ENCODE measurements at regions not wholly inside any gene's neighbourhood (a gene's known extent, or its start where the extent isn't known, plus 50 kb on each side); places are given as distances from the start of the nearest gene placed in this dataset.
"Not testable (repeated sequence)": the region's sequence is repeated elsewhere in the genome, so short reads cannot be mapped to it uniquely, and the experiment has no call there.

- no CpG with 5 or more reads among the region's 4 CpGs for WGBS (ENCODE audit: insufficient coverage, low lambda C conversion rate)
- H3K36me3 ChIP-seq (ENCODE audit: control insufficient read depth, insufficient read depth, low read length), result no peaks in the 10 kb centered on the region
- H3K27ac ChIP-seq (ENCODE audit: low read length), result no peak overlapping the region
- H3K4me1 ChIP-seq (ENCODE audit: control insufficient read depth, insufficient read depth, low read length), result no peaks in the 10 kb centered on the region
- no peak for DNase-seq
- H3K4me3 ChIP-seq (ENCODE audit: low read length), result no peak overlapping the region
- H3K9me3 ChIP-seq (ENCODE audit: control insufficient read depth, low read depth, low read length), result no peaks in the 10 kb centered on the region
- no peaks in the 10 kb centered on the region for H3K27me3 ChIP-seq (ENCODE audit: control insufficient read depth, insufficient read depth, low read length)
Observed at GRCh38 chr4:159410076-159410777, 307.3 kb downstream of the RAPGEF2 start.

DNA sequence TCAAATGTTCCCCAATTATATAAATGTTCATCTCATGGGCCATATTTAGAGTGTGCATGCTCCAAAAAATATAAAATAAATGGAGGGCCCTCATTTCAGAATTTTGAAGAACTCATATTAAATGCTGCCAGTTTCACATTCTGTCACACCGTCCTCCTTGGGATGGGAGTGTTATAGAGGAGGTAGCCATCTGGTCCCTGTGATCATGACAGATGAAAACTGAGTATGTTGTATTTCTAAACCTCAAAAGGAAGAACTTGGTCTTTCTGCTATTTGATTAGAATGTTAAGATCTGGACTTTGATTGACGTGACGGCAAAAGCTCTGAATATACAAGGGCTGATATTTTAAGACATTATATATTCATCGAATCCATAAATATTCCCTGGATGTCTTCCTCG lies 308.0 kb downstream of the RAPGEF2 start:
- no peak for DNase-seq
- Histone ChIP-seq H3K4me1 (ENCODE audit: control insufficient read depth, insufficient read depth, low read length) (no peaks in the 10 kb centered on the region), H3K36me3 (ENCODE audit: control insufficient read depth, insufficient read depth, low read length) (no peaks in the 10 kb centered on the region), H3K4me3 (ENCODE audit: low read length) (no peak overlapping the region), H3K9me3 (ENCODE audit: control insufficient read depth, low read depth, low read length) (no peaks in the 10 kb centered on the region), H3K27me3 (ENCODE audit: control insufficient read depth, insufficient read depth, low read length) (no peaks in the 10 kb centered on the region), H3K27ac (ENCODE audit: low read length) (no peak overlapping the region)
- 80% methylated on average over 1 of the region's 5 CpGs for WGBS (ENCODE audit: insufficient coverage, low lambda C conversion rate)

DNA sequence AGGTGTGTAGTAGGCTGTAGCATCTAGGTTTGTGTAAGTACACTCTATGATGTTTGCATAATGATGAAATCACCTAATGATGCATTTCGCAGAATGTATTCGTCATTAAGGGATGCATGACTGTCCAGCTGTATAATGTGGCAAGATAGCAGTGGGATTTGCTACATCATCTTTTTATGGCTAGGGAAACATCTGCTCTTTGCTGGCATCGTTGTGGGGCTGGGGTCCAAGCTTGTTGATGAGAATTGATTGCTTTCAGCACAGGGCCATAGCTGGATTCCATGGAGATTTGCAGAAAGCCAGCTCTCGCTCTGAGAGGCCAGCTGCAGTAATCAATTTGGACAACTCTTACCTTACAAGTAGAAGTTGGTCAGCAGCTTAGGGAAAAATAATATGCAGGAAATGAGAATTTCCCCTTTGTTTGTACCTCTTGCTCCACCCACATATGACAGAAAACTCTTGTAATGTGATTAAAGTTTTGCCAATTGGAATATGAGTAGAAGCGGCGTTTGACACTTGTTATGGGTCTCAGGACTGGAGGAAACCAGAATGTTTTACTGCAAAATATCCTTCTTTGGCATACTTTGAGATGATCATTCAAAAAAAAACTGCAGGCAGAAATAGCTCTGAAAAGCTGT lies 310.5 kb downstream of the RAPGEF2 start:
- H3K9me3 ChIP-seq (ENCODE audit: control insufficient read depth, low read depth, low read length), result no peaks in the 10 kb centered on the region
- H3K27ac ChIP-seq (ENCODE audit: low read length), result no peak overlapping the region
- no peaks in the 10 kb centered on the region for H3K4me1 ChIP-seq (ENCODE audit: control insufficient read depth, insufficient read depth, low read length)
- no peak overlapping the region for H3K4me3 ChIP-seq (ENCODE audit: low read length)
- no CpG with 5 or more reads among the region's 6 CpGs for WGBS (ENCODE audit: insufficient coverage, low lambda C conversion rate)
- DNase-seq, result peak in 1 of 2 donors; percentile 4
- H3K36me3 ChIP-seq (ENCODE audit: control insufficient read depth, insufficient read depth, low read length), result no peaks in the 10 kb centered on the region
- H3K27me3 ChIP-seq (ENCODE audit: control insufficient read depth, insufficient read depth, low read length), result no peaks in the 10 kb centered on the region

GRCh38 chr4:159414305-159414704 lies 311.4 kb downstream of the RAPGEF2 start:
- Histone ChIP-seq H3K27me3 (ENCODE audit: control insufficient read depth, insufficient read depth, low read length) (no peaks in the 10 kb centered on the region), H3K9me3 (ENCODE audit: control insufficient read depth, low read depth, low read length) (no peaks in the 10 kb centered on the region), H3K4me3 (ENCODE audit: low read length) (no peak overlapping the region), H3K36me3 (ENCODE audit: control insufficient read depth, insufficient read depth, low read length) (no peaks in the 10 kb centered on the region), H3K4me1 (ENCODE audit: control insufficient read depth, insufficient read depth, low read length) (no peaks in the 10 kb centered on the region), H3K27ac (ENCODE audit: low read length) (no peak overlapping the region)
- no CpG with 5 or more reads among the region's 4 CpGs for WGBS (ENCODE audit: insufficient coverage, low lambda C conversion rate)
- no peak for DNase-seq

GRCh38 chr4:159416073-159416472 lies 313.2 kb downstream of the RAPGEF2 start:
- no peaks in the 10 kb centered on the region for H3K4me1 ChIP-seq (ENCODE audit: control insufficient read depth, insufficient read depth, low read length)
- H3K27me3 ChIP-seq (ENCODE audit: control insufficient read depth, insufficient read depth, low read length), result no peaks in the 10 kb centered on the region
- H3K36me3 ChIP-seq (ENCODE audit: control insufficient read depth, insufficient read depth, low read length), result no peaks in the 10 kb centered on the region
- H3K27ac ChIP-seq (ENCODE audit: low read length), result no peak overlapping the region
- DNase-seq, result no peak
- H3K4me3 ChIP-seq (ENCODE audit: low read length), result no peak overlapping the region
- WGBS (ENCODE audit: insufficient coverage, low lambda C conversion rate), result no CpG with 5 or more reads among the region's 2 CpGs
- peaks cover 7% of the 10 kb centered on the region for H3K9me3 ChIP-seq (ENCODE audit: control insufficient read depth, low read depth, low read length)

- H3K4me1 ChIP-seq (ENCODE audit: control insufficient read depth, insufficient read depth, low read length), result no peaks in the 10 kb centered on the region
- no peak for DNase-seq
- H3K27me3 ChIP-seq (ENCODE audit: control insufficient read depth, insufficient read depth, low read length), result no peaks in the 10 kb centered on the region
- H3K9me3 ChIP-seq (ENCODE audit: control insufficient read depth, low read depth, low read length), result peaks cover 9% of the 10 kb centered on the region
- no peak overlapping the region for H3K4me3 ChIP-seq (ENCODE audit: low read length)
- H3K36me3 ChIP-seq (ENCODE audit: control insufficient read depth, insufficient read depth, low read length), result no peaks in the 10 kb centered on the region
- H3K27ac ChIP-seq (ENCODE audit: low read length), result no peak overlapping the region
- 43% methylated on average over 3 of the region's 3 CpGs for WGBS (ENCODE audit: insufficient coverage, low lambda C conversion rate)
Observed at GRCh38 chr4:159416996-159417395, 314.1 kb downstream of the RAPGEF2 start.

DNA sequence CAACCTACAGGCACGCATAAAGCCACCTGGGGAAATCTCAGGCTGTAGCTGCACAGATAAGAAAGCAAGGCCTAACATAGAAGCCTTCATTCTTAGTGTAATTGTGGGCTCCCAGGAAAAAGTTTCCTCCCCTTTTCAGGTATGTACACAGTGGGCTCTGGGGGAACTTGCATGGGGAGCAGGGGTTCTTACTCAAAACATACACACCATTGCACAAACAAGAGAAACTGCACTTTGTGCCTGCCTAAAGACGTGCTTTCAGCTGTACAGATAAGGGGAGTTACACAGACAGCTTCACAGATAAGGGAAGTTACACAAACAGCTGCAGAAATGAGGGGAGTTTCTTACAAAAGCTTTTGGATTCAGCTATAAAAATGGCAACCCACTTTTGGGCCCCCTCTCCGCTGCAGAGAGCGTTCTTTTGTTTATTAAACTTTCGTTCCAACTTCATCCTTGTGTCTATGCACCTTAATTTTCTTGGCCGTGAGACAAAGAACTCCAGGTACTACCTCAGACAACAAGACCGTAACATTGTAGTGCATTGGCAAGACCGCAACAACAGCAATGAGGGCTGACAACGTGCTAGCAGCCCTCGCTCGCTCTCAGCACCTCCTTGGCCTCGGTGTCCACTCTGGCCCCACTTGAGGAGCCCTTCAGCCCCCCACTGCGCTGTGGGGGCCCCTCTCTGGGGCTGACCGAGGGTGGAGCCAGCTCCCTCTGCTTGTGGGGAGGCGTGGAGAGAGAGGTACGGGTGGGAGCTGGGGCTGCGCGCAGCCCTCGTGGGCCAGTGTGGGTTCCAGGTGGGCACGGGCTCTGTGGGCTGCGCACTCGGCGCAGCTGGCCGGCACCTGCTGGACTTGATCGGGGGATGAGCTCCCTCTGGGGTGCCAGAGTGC lies 317.5 kb downstream of the RAPGEF2 start:
- WGBS (ENCODE audit: insufficient coverage, low lambda C conversion rate), result 88% methylated on average over 5 of the region's 25 CpGs
- Histone ChIP-seq H3K4me1 (ENCODE audit: control insufficient read depth, insufficient read depth, low read length) (no peaks in the 10 kb centered on the region), H3K27me3 (ENCODE audit: control insufficient read depth, insufficient read depth, low read length) (no peaks in the 10 kb centered on the region), H3K27ac (ENCODE audit: low read length) (no peak overlapping the region), H3K36me3 (ENCODE audit: control insufficient read depth, insufficient read depth, low read length) (no peaks in the 10 kb centered on the region), H3K9me3 (ENCODE audit: control insufficient read depth, low read depth, low read length) (peaks cover 9% of the 10 kb centered on the region), H3K4me3 (ENCODE audit: low read length) (no peak overlapping the region)
- peak in 1 of 2 donors; percentile 6 for DNase-seq

DNA sequence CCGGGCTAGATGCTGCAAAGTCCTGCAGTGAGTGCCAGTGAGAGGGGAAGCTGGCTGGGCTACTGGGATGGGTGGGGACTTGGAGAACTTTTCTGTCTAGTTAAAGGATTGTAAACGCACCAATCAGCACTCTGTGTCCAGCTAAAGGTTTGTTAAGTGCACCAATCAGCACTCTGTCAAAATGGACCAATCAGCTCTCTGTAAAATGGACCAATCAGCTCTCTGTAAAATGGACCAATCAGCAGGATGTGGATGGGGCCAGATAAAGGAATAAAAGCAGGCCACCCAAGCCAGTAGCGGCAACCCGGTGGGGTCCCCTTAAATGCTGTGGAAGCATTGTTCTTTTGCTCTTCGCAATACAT lies 318.2 kb downstream of the RAPGEF2 start:
- not testable (repeated sequence) for H3K27ac ChIP-seq (ENCODE audit: low read length); H3K36me3 ChIP-seq (ENCODE audit: control insufficient read depth, insufficient read depth, low read length); DNase-seq; H3K4me3 ChIP-seq (ENCODE audit: low read length); H3K9me3 ChIP-seq (ENCODE audit: control insufficient read depth, low read depth, low read length); H3K27me3 ChIP-seq (ENCODE audit: control insufficient read depth, insufficient read depth, low read length); H3K4me1 ChIP-seq (ENCODE audit: control insufficient read depth, insufficient read depth, low read length)
- WGBS (ENCODE audit: insufficient coverage, low lambda C conversion rate), result 100% methylated on average over 1 of the region's 5 CpGs

GRCh38 chr4:159422019-159422418 lies 319.1 kb downstream of the RAPGEF2 start:
- 75% methylated on average over 6 of the region's 8 CpGs for whole genome bisulfite sequencing (ENCODE audit: insufficient coverage, low lambda C conversion rate)
- Histone ChIP-seq H3K4me3 (ENCODE audit: low read length) (no peak overlapping the region), H3K4me1 (ENCODE audit: control insufficient read depth, insufficient read depth, low read length) (no peaks in the 10 kb centered on the region), H3K9me3 (ENCODE audit: control insufficient read depth, low read depth, low read length) (peaks cover 9% of the 10 kb centered on the region), H3K36me3 (ENCODE audit: control insufficient read depth, insufficient read depth, low read length) (no peaks in the 10 kb centered on the region), H3K27me3 (ENCODE audit: control insufficient read depth, insufficient read depth, low read length) (no peaks in the 10 kb centered on the region), H3K27ac (ENCODE audit: low read length) (no peak overlapping the region)
- no peak for DNase-seq

GRCh38 chr4:159422626-159423025 lies 319.7 kb downstream of the RAPGEF2 start:
- Histone ChIP-seq H3K36me3 (ENCODE audit: control insufficient read depth, insufficient read depth, low read length) (no peaks in the 10 kb centered on the region), H3K27ac (ENCODE audit: low read length) (no peak overlapping the region), H3K27me3 (ENCODE audit: control insufficient read depth, insufficient read depth, low read length) (no peaks in the 10 kb centered on the region), H3K4me3 (ENCODE audit: low read length) (no peak overlapping the region), H3K4me1 (ENCODE audit: control insufficient read depth, insufficient read depth, low read length) (no peaks in the 10 kb centered on the region), H3K9me3 (ENCODE audit: control insufficient read depth, low read depth, low read length) (peaks cover 9% of the 10 kb centered on the region)
- WGBS (ENCODE audit: insufficient coverage, low lambda C conversion rate), result no CpG with 5 or more reads among the region's 1 CpG
- no peak for DNase-seq
